HEK293 (cell line): ENCODE measurements at regions not wholly inside any gene's neighbourhood (a gene's known extent, or its start where the extent isn't known, plus 50 kb on each side); places are given as distances from the start of the nearest gene placed in this dataset.

Source experiments
- CTCF ChIA-PET: fragments of 350-600 bp; formaldehyde crosslinking; extraction: SDS; loops from one replicate; lab custom pipeline; 2021; ENCODE audit warnings: antibody characterized with exemption; lab: Yijun Ruan, JAX
- POLR2A ChIA-PET: fragments of 300-600 bp; formaldehyde crosslinking; extraction: SDS; loops from one replicate; lab custom pipeline; 2020; ENCODE audit warnings: antibody characterized with exemption, inconsistent platforms; lab: Yijun Ruan, JAX
- H3K27ac ChIP-seq: fragments of 200-500 bp; sonication (Bioruptor generic); 2 replicates; pipeline ENCODE4 v1.5.1; 2014; ENCODE audit warnings: low read depth, low read length, control low read depth, inconsistent platforms; ENCODE audit errors: extremely low read depth
- H3K36me3 ChIP-seq, 2 experiments: fragments of 200-500 bp in 1 of 2; sonication (Bioruptor generic) in 1 of 2; 1 replicate in 1 of 2; 2 replicates in 1 of 2; pipeline ENCODE4 v1.5.1; 2014 to 2017; ENCODE audit warnings: inconsistent platforms in 2 of 2, low read length in 2 of 2; ENCODE audit not compliant: control insufficient read depth in 2 of 2, insufficient read depth in 1 of 2
- H3K4me1 ChIP-seq: fragments of 200-500 bp; sonication (Bioruptor generic); 2 replicates; pipeline ENCODE4 v1.5.1; 2014; ENCODE audit warnings: mild to moderate bottlenecking, low read length, inconsistent platforms; ENCODE audit not compliant: control insufficient read depth, insufficient read depth
- H3K4me3 ChIP-seq: 2 replicates; pipeline ENCODE4 v1.5.1; 2011; ENCODE audit warnings: low read depth, mild to moderate bottlenecking, control low read depth, low read length, moderate library complexity
- H3K9me3 ChIP-seq: fragments of 200-500 bp; sonication (Bioruptor generic); 2 replicates; pipeline ENCODE4 v1.5.1; 2014; ENCODE audit warnings: low read depth, low read length, inconsistent platforms; ENCODE audit not compliant: control insufficient read depth, insufficient read depth
- SCRT1 ChIP-seq: fragments of 450-650 bp; formaldehyde crosslinking; IDR thresholded peaks from 2 replicates; pipeline ENCODE4 v1.5.1; 2016; ENCODE audit warnings: missing biosample characterization, missing genetic modification characterization, borderline replicate concordance
- ZNF426 ChIP-seq: fragments of 450-650 bp; formaldehyde crosslinking; IDR thresholded peaks from 2 replicates; pipeline ENCODE4 v1.5.1; 2017; ENCODE audit warnings: missing biosample characterization, missing genetic modification characterization, mild to moderate bottlenecking, inconsistent platforms, moderate library complexity
- ZNF623 ChIP-seq: fragments of 450-650 bp; formaldehyde crosslinking; IDR thresholded peaks from 2 replicates; pipeline ENCODE4 v1.5.1; 2016; ENCODE audit warnings: missing biosample characterization, missing genetic modification characterization
- ZNF654 ChIP-seq: fragments of 450-650 bp; formaldehyde crosslinking; IDR thresholded peaks from 2 replicates; pipeline ENCODE4 v1.5.1; 2016; ENCODE audit warnings: low read depth, missing biosample characterization, missing genetic modification characterization
- ZNF658 ChIP-seq: fragments of 450-650 bp; formaldehyde crosslinking; IDR thresholded peaks from 2 replicates; pipeline ENCODE4; 2016; ENCODE audit warnings: missing biosample characterization, missing genetic modification characterization
- TF ChIP-seq, protein P1 (sequence below): fragments of 450-650 bp; formaldehyde crosslinking; IDR thresholded peaks from 2 replicates; pipeline ENCODE4 v1.5.1; 2016; ENCODE audit warnings: missing biosample characterization, missing genetic modification characterization
- TF ChIP-seq, protein P2 (sequence below): fragments of 450-650 bp; formaldehyde crosslinking; conservative IDR thresholded peaks from 2 replicates; pipeline ENCODE4 v1.5.1; 2016; ENCODE audit warnings: low read depth, missing biosample characterization, missing genetic modification characterization
- TF ChIP-seq, protein P3 (sequence below): fragments of 450-650 bp; IDR thresholded peaks from 2 replicates; pipeline ENCODE4 v1.5.1; 2018; ENCODE audit warnings: missing biosample characterization, missing genetic modification characterization
- TF ChIP-seq, protein P4 (sequence below): fragments of 450-650 bp; formaldehyde crosslinking; optimal IDR thresholded peaks from 2 replicates; pipeline ENCODE3; 2016; ENCODE audit warnings: missing biosample characterization, mild to moderate bottlenecking, missing genetic modification characterization
- TF ChIP-seq, protein P5 (sequence below): fragments of 450-650 bp; formaldehyde crosslinking; IDR thresholded peaks from 2 replicates; pipeline ENCODE4 v1.5.1; 2016; ENCODE audit warnings: missing biosample characterization, missing genetic modification characterization
- TF ChIP-seq, protein P6 (sequence below): fragments of 450-650 bp; IDR thresholded peaks from 2 replicates; pipeline ENCODE4 v1.5.1; 2018; ENCODE audit warnings: missing biosample characterization, mild to moderate bottlenecking, missing genetic modification characterization

DNA sequence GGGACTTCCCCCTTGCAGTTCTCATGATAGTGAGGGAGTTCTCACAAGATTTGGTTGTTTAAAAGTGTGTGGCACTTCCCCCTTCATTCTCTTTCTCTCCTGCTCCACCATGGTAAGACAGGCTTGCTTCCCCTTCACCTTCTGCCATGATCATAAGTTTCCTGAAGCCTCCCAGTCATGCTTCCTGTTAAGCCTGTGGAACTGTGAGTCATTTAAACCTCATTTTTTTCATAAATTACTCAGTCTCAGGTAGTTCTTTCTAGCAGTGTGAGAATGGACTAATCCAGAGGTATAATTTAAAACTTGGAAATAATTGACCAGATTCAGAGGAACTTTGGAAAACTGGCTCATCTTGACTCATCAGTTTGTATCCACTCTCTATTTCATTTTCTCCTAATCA lies 129.0 kb downstream of the TMEM47 start (continued):
- TF ChIP-seq, protein P1, sequence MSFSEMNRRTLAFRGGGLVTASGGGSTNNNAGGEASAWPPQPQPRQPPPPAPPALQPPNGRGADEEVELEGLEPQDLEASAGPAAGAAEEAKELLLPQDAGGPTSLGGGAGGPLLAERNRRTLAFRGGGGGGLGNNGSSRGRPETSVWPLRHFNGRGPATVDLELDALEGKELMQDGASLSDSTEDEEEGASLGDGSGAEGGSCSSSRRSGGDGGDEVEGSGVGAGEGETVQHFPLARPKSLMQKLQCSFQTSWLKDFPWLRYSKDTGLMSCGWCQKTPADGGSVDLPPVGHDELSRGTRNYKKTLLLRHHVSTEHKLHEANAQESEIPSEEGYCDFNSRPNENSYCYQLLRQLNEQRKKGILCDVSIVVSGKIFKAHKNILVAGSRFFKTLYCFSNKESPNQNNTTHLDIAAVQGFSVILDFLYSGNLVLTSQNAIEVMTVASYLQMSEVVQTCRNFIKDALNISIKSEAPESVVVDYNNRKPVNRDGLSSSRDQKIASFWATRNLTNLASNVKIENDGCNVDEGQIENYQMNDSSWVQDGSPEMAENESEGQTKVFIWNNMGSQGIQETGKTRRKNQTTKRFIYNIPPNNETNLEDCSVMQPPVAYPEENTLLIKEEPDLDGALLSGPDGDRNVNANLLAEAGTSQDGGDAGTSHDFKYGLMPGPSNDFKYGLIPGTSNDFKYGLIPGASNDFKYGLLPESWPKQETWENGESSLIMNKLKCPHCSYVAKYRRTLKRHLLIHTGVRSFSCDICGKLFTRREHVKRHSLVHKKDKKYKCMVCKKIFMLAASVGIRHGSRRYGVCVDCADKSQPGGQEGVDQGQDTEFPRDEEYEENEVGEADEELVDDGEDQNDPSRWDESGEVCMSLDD, result no peak
- TF ChIP-seq ZNF426 (tag by site-specific recombination) (no peak), ZNF623 (tag by site-specific recombination) (no peak), ZNF658 (tag by site-specific recombination) (no peak)
- TF ChIP-seq, protein P2, sequence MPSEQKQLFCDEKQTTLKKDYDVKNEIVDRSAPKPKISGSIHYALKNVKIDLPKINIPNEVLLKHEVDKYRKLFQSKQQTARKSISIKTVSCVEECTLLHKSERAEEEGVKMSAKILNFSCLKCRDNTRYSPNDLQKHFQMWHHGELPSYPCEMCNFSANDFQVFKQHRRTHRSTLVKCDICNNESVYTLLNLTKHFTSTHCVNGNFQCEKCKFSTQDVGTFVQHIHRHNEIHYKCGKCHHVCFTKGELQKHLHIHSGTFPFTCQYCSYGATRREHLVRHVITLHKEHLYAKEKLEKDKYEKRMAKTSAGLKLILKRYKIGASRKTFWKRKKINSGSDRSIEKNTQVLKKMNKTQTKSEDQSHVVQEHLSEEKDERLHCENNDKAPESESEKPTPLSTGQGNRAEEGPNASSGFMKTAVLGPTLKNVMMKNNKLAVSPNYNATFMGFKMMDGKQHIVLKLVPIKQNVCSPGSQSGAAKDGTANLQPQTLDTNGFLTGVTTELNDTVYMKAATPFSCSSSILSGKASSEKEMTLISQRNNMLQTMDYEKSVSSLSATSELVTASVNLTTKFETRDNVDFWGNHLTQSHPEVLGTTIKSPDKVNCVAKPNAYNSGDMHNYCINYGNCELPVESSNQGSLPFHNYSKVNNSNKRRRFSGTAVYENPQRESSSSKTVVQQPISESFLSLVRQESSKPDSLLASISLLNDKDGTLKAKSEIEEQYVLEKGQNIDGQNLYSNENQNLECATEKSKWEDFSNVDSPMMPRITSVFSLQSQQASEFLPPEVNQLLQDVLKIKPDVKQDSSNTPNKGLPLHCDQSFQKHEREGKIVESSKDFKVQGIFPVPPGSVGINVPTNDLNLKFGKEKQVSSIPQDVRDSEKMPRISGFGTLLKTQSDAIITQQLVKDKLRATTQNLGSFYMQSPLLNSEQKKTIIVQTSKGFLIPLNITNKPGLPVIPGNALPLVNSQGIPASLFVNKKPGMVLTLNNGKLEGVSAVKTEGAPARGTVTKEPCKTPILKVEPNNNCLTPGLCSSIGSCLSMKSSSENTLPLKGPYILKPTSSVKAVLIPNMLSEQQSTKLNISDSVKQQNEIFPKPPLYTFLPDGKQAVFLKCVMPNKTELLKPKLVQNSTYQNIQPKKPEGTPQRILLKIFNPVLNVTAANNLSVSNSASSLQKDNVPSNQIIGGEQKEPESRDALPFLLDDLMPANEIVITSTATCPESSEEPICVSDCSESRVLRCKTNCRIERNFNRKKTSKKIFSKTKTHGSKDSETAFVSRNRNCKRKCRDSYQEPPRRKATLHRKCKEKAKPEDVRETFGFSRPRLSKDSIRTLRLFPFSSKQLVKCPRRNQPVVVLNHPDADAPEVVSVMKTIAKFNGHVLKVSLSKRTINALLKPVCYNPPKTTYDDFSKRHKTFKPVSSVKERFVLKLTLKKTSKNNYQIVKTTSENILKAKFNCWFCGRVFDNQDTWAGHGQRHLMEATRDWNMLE, result no peak

DNA sequence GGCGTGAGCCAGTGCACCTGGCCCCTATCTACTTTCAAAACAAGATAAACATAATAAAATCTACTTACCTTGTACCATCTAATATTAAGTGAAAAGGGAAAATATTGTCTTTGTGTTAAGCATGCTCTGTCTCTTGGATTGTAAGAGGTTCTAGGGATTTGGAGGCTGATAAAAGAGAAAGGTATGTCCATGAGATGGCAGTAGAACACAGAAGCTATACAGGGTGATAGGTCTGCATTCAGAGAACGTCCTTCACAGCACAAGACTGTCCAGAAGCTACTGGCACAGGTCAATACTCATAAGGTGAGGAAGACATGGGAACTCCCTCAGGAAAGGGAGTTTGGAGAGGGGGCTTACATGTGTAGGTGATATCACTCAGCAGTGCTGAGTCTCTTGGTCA lies 135.5 kb downstream of the TMEM47 start:
- no peaks in the 10 kb centered on the region for H3K4me1 ChIP-seq
- no peaks in the 10 kb centered on the region for H3K9me3 ChIP-seq
- CTCF ChIA-PET, result interaction anchor here (2.2 kb wide), 1 partner anchor 10 kb away, joined by 8 read pairs; no protein-coding TSS in a partner anchor
- POLR2A ChIA-PET, result no interaction called here
- H3K36me3 ChIP-seq, result no peaks in the 10 kb centered on the region
- no peak overlapping the region for H3K27ac ChIP-seq
- no peak overlapping the region for H3K4me3 ChIP-seq
- TF ChIP-seq, protein P3, sequence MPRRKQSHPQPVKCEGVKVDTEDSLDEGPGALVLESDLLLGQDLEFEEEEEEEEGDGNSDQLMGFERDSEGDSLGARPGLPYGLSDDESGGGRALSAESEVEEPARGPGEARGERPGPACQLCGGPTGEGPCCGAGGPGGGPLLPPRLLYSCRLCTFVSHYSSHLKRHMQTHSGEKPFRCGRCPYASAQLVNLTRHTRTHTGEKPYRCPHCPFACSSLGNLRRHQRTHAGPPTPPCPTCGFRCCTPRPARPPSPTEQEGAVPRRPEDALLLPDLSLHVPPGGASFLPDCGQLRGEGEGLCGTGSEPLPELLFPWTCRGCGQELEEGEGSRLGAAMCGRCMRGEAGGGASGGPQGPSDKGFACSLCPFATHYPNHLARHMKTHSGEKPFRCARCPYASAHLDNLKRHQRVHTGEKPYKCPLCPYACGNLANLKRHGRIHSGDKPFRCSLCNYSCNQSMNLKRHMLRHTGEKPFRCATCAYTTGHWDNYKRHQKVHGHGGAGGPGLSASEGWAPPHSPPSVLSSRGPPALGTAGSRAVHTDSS (tag by site-specific recombination), result no peak
- TF ChIP-seq, protein P4, sequence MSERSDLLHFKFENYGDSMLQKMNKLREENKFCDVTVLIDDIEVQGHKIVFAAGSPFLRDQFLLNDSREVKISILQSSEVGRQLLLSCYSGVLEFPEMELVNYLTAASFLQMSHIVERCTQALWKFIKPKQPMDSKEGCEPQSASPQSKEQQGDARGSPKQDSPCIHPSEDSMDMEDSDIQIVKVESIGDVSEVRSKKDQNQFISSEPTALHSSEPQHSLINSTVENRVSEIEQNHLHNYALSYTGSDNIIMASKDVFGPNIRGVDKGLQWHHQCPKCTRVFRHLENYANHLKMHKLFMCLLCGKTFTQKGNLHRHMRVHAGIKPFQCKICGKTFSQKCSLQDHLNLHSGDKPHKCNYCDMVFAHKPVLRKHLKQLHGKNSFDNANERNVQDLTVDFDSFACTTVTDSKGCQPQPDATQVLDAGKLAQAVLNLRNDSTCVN, result no peak
- TF ChIP-seq ZNF654 (tag by site-specific recombination) (no peak), SCRT1 (tag by site-specific recombination) (no peak)
- TF ChIP-seq, protein P5, sequence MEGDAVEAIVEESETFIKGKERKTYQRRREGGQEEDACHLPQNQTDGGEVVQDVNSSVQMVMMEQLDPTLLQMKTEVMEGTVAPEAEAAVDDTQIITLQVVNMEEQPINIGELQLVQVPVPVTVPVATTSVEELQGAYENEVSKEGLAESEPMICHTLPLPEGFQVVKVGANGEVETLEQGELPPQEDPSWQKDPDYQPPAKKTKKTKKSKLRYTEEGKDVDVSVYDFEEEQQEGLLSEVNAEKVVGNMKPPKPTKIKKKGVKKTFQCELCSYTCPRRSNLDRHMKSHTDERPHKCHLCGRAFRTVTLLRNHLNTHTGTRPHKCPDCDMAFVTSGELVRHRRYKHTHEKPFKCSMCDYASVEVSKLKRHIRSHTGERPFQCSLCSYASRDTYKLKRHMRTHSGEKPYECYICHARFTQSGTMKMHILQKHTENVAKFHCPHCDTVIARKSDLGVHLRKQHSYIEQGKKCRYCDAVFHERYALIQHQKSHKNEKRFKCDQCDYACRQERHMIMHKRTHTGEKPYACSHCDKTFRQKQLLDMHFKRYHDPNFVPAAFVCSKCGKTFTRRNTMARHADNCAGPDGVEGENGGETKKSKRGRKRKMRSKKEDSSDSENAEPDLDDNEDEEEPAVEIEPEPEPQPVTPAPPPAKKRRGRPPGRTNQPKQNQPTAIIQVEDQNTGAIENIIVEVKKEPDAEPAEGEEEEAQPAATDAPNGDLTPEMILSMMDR, result no peak
- TF ChIP-seq, protein P6, sequence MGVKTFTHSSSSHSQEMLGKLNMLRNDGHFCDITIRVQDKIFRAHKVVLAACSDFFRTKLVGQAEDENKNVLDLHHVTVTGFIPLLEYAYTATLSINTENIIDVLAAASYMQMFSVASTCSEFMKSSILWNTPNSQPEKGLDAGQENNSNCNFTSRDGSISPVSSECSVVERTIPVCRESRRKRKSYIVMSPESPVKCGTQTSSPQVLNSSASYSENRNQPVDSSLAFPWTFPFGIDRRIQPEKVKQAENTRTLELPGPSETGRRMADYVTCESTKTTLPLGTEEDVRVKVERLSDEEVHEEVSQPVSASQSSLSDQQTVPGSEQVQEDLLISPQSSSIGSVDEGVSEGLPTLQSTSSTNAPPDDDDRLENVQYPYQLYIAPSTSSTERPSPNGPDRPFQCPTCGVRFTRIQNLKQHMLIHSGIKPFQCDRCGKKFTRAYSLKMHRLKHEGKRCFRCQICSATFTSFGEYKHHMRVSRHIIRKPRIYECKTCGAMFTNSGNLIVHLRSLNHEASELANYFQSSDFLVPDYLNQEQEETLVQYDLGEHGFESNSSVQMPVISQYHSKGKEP, result no peak
